NCI-H1092 treated with DMSO at 0.1 percent for 48 hours (cell line): ENCODE measurements at regions not wholly inside any gene's neighbourhood (a gene's known extent, or its start where the extent isn't known, plus 50 kb on each side); places are given as distances from the start of the nearest gene placed in this dataset.

Source experiments
- DNase-seq: peaks from one replicate; lab custom pipeline; 2025; lab: John Stamatoyannopoulos, UW

DNA sequence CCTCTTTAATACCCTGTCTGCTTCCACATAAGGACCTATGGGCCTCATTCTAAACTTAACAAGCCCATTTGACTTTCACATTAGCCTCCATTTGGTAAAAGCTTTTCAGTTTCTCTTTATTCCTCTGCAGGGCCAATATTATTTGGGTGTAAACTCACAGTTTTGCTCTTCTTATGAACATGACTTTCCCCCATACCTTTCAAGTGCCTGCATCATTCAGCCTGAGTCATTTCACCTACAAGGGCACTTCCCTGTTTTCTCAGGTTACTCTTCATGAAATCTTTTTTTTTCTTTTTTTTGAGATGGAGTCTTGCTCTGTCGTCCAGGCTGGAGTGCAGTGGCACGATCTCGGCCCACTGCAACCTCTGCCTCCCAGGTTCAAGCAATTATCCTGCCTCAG is 1258.1 kb upstream of the CELF2 start:
- DNase-seq, result no peak

DNA sequence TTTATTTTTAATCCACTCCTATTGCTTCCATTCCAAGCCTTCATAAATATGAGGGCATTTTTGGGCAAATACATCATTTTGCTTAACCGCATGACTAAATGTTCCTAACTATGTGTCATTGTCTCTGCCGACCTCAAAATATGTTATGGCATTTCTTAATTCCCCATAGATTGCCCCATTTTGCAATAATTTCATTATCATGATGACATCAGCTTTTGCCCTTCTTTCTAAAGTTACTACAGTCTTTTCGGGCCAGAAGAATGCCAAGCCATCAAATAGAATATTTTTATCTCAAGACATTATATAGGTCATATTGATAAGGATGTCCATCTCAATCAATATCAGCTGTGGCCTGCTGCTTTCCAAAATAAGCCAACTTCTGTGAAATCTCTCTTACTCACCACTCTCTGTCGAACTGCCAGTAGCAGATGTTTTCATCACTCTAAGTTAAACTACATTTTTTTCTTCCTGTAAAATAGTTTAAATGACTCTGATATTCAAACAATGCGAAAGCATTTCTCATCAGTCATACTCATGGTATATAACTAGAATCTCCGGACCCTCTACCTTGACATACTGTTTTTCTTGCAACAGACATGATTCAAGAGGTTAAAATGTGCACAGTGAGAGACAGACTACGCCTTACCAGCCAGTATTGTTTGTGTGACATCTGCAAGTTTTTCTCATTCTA is 1254.6 kb upstream of the CELF2 start:
- no peak for DNase-seq

GRCh38 chr10:9766762-9767161 is 1250.9 kb upstream of the CELF2 start:
- no peak for DNase-seq

GRCh38 chr10:9781666-9782065 is 1236.0 kb upstream of the CELF2 start:
- DNase-seq, result no peak

- no peak for DNase-seq
These were observed 1231.6 kb upstream of the CELF2 start for GRCh38 chr10:9786101-9786500.

DNA sequence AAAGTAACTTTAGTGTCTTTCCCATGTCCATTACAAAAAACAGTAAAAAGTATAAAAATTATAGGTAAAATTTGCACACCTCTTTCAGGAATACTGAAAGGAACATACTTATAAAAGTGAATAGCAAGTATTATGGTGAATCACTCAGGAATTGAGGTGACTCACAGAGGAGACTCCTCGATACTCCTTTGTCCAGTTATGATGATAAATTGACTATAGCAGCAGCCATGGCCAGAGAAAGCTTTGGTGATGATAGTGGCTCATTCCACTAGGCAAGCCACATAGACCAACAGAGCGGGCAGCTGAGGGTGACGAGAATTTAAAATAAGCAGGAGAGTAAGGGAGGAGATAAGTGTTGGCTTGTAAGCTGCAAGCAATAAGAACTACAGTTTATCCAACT is 1231.1 kb upstream of the CELF2 start:
- no peak for DNase-seq

GRCh38 chr10:9789996-9790395 is 1227.7 kb upstream of the CELF2 start:
- no peak for DNase-seq

DNA sequence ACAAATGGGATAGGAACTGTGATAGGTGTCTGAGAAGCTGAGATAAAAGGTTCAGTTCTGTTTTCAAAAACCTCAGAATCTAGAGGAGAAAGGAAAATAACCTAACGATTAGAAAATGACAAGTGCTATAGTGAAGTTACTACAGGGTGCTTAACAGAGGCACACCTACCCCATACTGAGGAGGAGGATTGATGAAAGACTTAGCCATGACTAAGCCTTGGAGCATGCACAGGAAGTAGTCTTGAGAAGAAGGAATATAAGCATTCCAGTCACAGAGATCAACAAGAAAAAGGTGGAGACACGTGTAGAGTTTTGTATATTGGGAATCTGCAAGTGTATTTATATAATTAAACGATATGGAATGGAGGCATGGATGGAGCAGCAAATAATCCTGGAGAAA is 1225.5 kb upstream of the CELF2 start:
- no peak for DNase-seq

DNA sequence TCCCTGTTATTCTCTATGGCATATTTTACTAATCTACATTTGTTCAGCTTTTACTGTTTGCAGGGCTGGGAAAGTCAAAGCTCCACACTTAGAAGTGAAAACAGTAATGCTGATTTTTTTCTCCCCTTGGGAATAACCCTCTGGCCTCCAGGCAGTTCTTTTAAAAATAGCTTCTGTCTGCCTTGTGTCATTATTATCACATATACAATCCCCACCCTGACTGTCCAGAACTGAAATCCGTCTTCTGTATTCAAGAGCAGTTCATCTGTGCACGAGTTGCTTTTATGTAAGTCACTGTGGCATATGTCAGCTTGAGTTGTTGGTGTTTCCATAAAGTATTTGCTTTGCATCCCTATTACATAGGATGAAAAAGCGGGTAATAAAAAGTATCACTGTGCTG is 1221.1 kb upstream of the CELF2 start:
- DNase-seq, result no peak

DNA sequence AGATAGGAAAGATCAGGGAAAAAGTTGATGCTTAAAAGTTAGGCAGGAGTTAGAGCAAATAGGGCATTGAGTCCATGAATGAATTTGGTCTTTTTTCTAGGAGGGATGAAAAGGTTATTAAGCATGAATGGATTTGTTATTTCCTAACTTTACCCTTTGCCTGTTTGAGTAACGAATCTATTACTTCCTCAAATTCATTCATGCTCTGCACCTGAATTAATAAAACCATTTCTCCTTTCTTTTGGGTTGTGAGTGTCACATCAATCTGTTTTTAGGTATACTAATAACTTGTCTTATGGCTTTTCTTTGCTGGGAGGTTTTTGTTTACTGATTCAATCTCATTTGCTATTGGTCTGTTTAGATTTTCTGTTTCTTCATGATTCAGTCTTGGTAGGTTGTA is 1217.7 kb upstream of the CELF2 start:
- DNase-seq, result no peak

GRCh38 chr10:9800571-9800970 is 1217.1 kb upstream of the CELF2 start:
- no peak for DNase-seq

GRCh38 chr10:9807846-9808245 is 1209.8 kb upstream of the CELF2 start:
- DNase-seq, result no peak

GRCh38 chr10:9811601-9812000 is 1206.1 kb upstream of the CELF2 start:
- no peak for DNase-seq

- no peak for DNase-seq
These were observed 1203.3 kb upstream of the CELF2 start for GRCh38 chr10:9814285-9814864.

GRCh38 chr10:9819756-9820494 is 1197.7 kb upstream of the CELF2 start:
- DNase-seq, result no peak

- no peak for DNase-seq
These were observed 1194.3 kb upstream of the CELF2 start for GRCh38 chr10:9823268-9823930.

GRCh38 chr10:9824631-9825071 is 1193.0 kb upstream of the CELF2 start:
- no peak for DNase-seq

- DNase-seq, result no peak
These were observed 1192.1 kb upstream of the CELF2 start for GRCh38 chr10:9825491-9826018.

DNA sequence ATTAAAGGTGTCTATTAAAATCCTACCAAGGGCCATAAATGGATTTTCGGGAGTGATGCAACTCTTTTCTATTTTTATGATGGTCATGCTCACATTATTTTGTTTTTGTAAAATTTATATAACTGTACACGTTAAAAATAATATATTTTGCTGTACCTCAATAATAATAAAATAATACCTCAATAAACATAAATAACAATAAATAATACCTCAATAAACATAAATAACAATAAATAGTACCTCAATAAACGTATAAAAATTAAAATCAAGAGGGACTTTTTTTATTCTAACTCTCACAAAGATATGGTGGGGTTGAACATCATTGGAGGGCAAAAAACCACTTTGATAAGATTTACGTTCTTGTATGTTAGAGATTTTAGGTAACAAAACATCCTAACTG is 1189.6 kb upstream of the CELF2 start:
- no peak for DNase-seq

- no peak for DNase-seq
These were observed 1183.7 kb upstream of the CELF2 start for GRCh38 chr10:9833942-9834341.

GRCh38 chr10:9834434-9834833 is 1183.2 kb upstream of the CELF2 start:
- DNase-seq, result no peak

DNA sequence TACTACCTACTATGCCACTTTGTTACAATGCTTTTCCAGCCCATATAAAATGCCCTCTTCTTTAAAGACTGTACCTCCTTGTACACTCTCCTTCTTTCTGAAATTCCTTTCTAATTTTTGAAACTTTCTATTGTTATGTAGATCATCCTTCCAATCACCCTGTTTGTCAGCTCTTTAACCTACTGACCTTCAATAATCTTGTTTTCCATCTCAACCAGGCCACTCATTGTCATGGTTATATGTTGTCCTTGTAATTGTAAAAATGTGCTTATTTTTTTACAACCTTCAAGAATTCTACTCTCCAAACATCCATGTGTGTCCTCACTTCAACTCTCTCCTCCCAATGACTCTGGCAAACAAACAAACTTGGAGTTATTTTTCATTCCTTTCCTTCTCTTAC is 1172.6 kb upstream of the CELF2 start:
- DNase-seq, result no peak

DNA sequence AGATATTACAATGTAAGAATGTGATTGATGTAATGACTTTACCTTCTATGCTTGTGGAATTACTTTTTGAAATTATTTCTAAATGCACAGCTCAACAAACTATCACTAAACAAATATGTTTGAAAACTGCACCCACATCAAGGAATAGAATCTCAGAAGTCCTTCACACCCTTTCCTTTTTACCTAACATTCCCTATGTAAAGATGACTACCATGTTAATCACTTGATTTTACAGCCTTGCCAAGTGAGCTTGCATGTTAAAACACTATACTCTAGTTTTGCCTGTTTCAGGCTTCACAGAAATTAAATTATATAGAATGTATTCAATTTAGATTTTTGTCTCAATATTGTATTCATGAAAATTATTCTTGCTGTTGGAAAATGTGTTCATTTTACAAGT is 1169.4 kb upstream of the CELF2 start:
- DNase-seq, result no peak
